ENCODE measurements at regions not wholly inside any gene's neighbourhood (a gene's known extent, or its start where the extent isn't known, plus 50 kb on each side); places are given as distances from the start of the nearest gene placed in this dataset.

GRCh38 chr18:78208461-78208860, 771.2 kb upstream of the SALL3 start:
- peaks cover 0 to under 1% of the 10 kb centered on the region in 2 donors for H3K4me1 ChIP-seq (ENCODE audit: control insufficient read depth in 2 of 2, insufficient read depth in 2 of 2, low read length in 1 of 2)
- H3K4me3 ChIP-seq (ENCODE audit: low read depth in 1 of 2, low read length in 2 of 2), result no peak overlapping the region
- H3K27ac ChIP-seq (ENCODE audit: low read depth in 2 of 2, low read length in 1 of 2), result no peak overlapping the region
- H3K36me3 ChIP-seq (ENCODE audit: control insufficient read depth in 2 of 2, insufficient read depth in 2 of 2, low read length in 1 of 2), result no peaks in the 10 kb centered on the region
- WGBS, 2 donors, result 53 to 63% methylated on average over 2 of the region's 2 CpGs
- no peaks in the 10 kb centered on the region for H3K27me3 ChIP-seq (ENCODE audit: control insufficient read depth in 1 of 2, insufficient read depth in 2 of 2, low read length in 2 of 2)
- no peaks in the 10 kb centered on the region for H3K9me3 ChIP-seq (ENCODE audit: control insufficient read depth in 2 of 2, insufficient read depth in 1 of 2, low read depth in 1 of 2, low read length in 1 of 2)

DNA sequence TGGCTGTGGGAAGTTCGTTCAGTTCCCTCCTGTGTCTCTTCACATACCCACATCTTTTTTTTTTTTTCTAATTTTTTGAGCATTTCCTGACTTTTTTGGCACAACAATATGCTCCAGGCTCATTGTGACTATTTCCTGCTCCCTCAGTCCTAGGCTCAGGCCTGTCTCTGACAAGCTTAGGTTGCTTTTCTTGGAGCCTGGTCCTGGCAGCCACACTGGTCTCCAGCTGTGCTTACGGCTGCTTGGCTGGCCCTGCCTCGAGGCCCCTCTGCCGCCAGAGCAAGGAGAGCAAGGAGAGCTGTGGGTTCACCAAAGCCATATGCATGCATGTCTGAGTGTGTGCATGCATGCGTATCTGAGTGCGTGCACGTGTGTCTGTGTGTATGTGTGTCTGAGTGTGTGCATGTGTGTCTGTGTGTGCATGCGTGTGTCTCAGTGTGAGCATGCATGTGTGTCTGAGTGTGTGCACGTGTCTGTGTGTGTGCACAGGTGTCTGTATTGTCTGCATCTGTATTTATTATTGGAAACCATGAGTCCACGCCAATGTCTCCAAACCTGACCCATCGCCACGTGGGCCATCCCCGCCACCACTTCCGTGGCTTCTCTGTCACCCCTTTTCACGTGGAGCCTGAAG, 766.1 kb upstream of the SALL3 start:
- H3K4me3 ChIP-seq (ENCODE audit: low read depth in 1 of 2, low read length in 2 of 2), result no peak overlapping the region
- peaks cover 0 to 2% of the 10 kb centered on the region in 2 donors for H3K4me1 ChIP-seq (ENCODE audit: control insufficient read depth in 2 of 2, insufficient read depth in 2 of 2, low read length in 1 of 2)
- H3K27ac ChIP-seq (ENCODE audit: low read depth in 2 of 2, low read length in 1 of 2), result no peak overlapping the region
- no peaks in the 10 kb centered on the region for H3K36me3 ChIP-seq (ENCODE audit: control insufficient read depth in 2 of 2, insufficient read depth in 2 of 2, low read length in 1 of 2)
- 65 to 74% methylated on average over 15 of the region's 15 CpGs for WGBS, 2 donors
- H3K27me3 ChIP-seq (ENCODE audit: control insufficient read depth in 1 of 2, insufficient read depth in 2 of 2, low read length in 2 of 2), result no peaks in the 10 kb centered on the region
- H3K9me3 ChIP-seq (ENCODE audit: control insufficient read depth in 2 of 2, insufficient read depth in 1 of 2, low read depth in 1 of 2, low read length in 1 of 2), result no peaks in the 10 kb centered on the region

- no peaks in the 10 kb centered on the region for H3K9me3 ChIP-seq (ENCODE audit: control insufficient read depth in 2 of 2, insufficient read depth in 1 of 2, low read depth in 1 of 2, low read length in 1 of 2)
- no peak overlapping the region for H3K27ac ChIP-seq (ENCODE audit: low read depth in 2 of 2, low read length in 1 of 2)
- 58 to 59% methylated on average over 10 of the region's 10 CpGs for WGBS, 2 donors
- H3K27me3 ChIP-seq (ENCODE audit: control insufficient read depth in 1 of 2, insufficient read depth in 2 of 2, low read length in 2 of 2), result no peaks in the 10 kb centered on the region
- H3K4me1 ChIP-seq (ENCODE audit: control insufficient read depth in 2 of 2, insufficient read depth in 2 of 2, low read length in 1 of 2), result no peaks in the 10 kb centered on the region
- no peaks in the 10 kb centered on the region for H3K36me3 ChIP-seq (ENCODE audit: control insufficient read depth in 2 of 2, insufficient read depth in 2 of 2, low read length in 1 of 2)
- no peak overlapping the region for H3K4me3 ChIP-seq (ENCODE audit: low read depth in 1 of 2, low read length in 2 of 2)
Measured at GRCh38 chr18:78221496-78221895, 758.1 kb upstream of the SALL3 start.

DNA sequence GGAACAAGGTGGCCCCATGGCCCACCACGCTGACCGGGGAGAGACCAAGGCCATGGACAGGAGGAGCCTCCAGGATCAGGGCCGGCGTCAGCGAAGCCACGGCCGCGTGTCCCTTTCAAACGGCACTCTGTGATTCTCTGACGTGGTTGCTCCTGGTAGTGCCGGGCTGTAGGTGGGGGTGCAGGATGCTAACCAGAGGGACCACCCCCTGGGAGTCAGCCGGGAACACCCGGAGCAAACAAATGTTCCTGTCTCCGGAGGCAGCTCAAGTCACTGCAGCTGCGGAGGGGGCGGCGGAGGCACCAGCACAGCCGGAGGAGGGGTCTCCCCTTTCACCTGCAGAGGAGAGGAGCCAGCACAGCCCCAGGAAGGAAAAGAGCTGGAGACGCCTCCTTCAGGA, 750.6 kb upstream of the SALL3 start:
- Histone ChIP-seq H3K36me3 (ENCODE audit: control insufficient read depth in 2 of 2, insufficient read depth in 2 of 2, low read length in 1 of 2) (no peaks in the 10 kb centered on the region), H3K4me1 (ENCODE audit: control insufficient read depth in 2 of 2, insufficient read depth in 2 of 2, low read length in 1 of 2) (peaks cover 0 to 2% of the 10 kb centered on the region in 2 donors), H3K9me3 (ENCODE audit: control insufficient read depth in 2 of 2, insufficient read depth in 1 of 2, low read depth in 1 of 2, low read length in 1 of 2) (peaks cover 0 to 3% of the 10 kb centered on the region in 2 donors), H3K27me3 (ENCODE audit: control insufficient read depth in 1 of 2, insufficient read depth in 2 of 2, low read length in 2 of 2) (peaks cover 0 to 2% of the 10 kb centered on the region in 2 donors), H3K27ac (ENCODE audit: low read depth in 2 of 2, low read length in 1 of 2) (no peak overlapping the region), H3K4me3 (ENCODE audit: low read depth in 1 of 2, low read length in 2 of 2) (no peak overlapping the region)
- 70 to 82% methylated on average over 19 of the region's 19 CpGs for WGBS, 2 donors

GRCh38 chr18:78230911-78231310, 748.7 kb upstream of the SALL3 start:
- peaks cover 0 to 2% of the 10 kb centered on the region in 2 donors for H3K4me1 ChIP-seq (ENCODE audit: control insufficient read depth in 2 of 2, insufficient read depth in 2 of 2, low read length in 1 of 2)
- H3K27ac ChIP-seq (ENCODE audit: low read depth in 2 of 2, low read length in 1 of 2), result no peak overlapping the region
- H3K36me3 ChIP-seq (ENCODE audit: control insufficient read depth in 2 of 2, insufficient read depth in 2 of 2, low read length in 1 of 2), result no peaks in the 10 kb centered on the region
- peaks cover 0 to 2% of the 10 kb centered on the region in 2 donors for H3K27me3 ChIP-seq (ENCODE audit: control insufficient read depth in 1 of 2, insufficient read depth in 2 of 2, low read length in 2 of 2)
- no peak overlapping the region for H3K4me3 ChIP-seq (ENCODE audit: low read depth in 1 of 2, low read length in 2 of 2)
- peaks cover 0 to 3% of the 10 kb centered on the region in 2 donors for H3K9me3 ChIP-seq (ENCODE audit: control insufficient read depth in 2 of 2, insufficient read depth in 1 of 2, low read depth in 1 of 2, low read length in 1 of 2)
- WGBS, 2 donors, result 59 to 64% methylated on average over 4 of the region's 4 CpGs

DNA sequence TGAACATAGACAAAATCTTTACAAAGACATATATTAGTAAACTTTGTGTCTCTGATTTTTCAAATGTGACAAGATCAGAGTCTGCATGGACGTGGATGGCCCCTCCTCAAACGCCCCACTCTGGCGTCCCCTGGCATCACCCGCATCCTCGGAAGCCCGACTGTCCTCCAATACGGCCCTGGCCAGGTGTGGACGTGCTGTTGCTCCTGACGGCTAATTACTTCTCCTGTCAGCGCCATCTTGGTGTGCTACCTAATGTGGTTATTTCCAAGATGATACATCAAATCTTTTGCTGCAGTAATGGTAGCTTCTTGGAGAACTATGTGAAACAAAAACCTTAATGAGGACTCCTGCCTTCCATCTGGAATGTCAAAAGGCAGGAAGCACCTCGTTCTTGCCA, 747.4 kb upstream of the SALL3 start:
- peaks cover 0 to 2% of the 10 kb centered on the region in 2 donors for H3K27me3 ChIP-seq (ENCODE audit: control insufficient read depth in 1 of 2, insufficient read depth in 2 of 2, low read length in 2 of 2)
- WGBS, 2 donors, result 78 to 80% methylated on average over 11 of the region's 11 CpGs
- H3K4me1 ChIP-seq (ENCODE audit: control insufficient read depth in 2 of 2, insufficient read depth in 2 of 2, low read length in 1 of 2), result peaks cover 0 to 2% of the 10 kb centered on the region in 2 donors
- H3K9me3 ChIP-seq (ENCODE audit: control insufficient read depth in 2 of 2, insufficient read depth in 1 of 2, low read depth in 1 of 2, low read length in 1 of 2), result peaks cover 0 to 3% of the 10 kb centered on the region in 2 donors
- no peak overlapping the region for H3K27ac ChIP-seq (ENCODE audit: low read depth in 2 of 2, low read length in 1 of 2)
- H3K36me3 ChIP-seq (ENCODE audit: control insufficient read depth in 2 of 2, insufficient read depth in 2 of 2, low read length in 1 of 2), result no peaks in the 10 kb centered on the region
- H3K4me3 ChIP-seq (ENCODE audit: low read depth in 1 of 2, low read length in 2 of 2), result no peak overlapping the region

GRCh38 chr18:78237864-78238263, 741.8 kb upstream of the SALL3 start:
- no peaks in the 10 kb centered on the region for H3K36me3 ChIP-seq (ENCODE audit: control insufficient read depth in 2 of 2, insufficient read depth in 2 of 2, low read length in 1 of 2)
- WGBS, 2 donors, result 95 to 97% methylated on average over 12 of the region's 12 CpGs
- H3K27me3 ChIP-seq (ENCODE audit: control insufficient read depth in 1 of 2, insufficient read depth in 2 of 2, low read length in 2 of 2), result no peaks in the 10 kb centered on the region
- no peak overlapping the region for H3K27ac ChIP-seq (ENCODE audit: low read depth in 2 of 2, low read length in 1 of 2)
- H3K4me3 ChIP-seq (ENCODE audit: low read depth in 1 of 2, low read length in 2 of 2), result no peak overlapping the region
- peaks cover 0 to 15% of the 10 kb centered on the region in 2 donors for H3K4me1 ChIP-seq (ENCODE audit: control insufficient read depth in 2 of 2, insufficient read depth in 2 of 2, low read length in 1 of 2)
- H3K9me3 ChIP-seq (ENCODE audit: control insufficient read depth in 2 of 2, insufficient read depth in 1 of 2, low read depth in 1 of 2, low read length in 1 of 2), result no peaks in the 10 kb centered on the region

DNA sequence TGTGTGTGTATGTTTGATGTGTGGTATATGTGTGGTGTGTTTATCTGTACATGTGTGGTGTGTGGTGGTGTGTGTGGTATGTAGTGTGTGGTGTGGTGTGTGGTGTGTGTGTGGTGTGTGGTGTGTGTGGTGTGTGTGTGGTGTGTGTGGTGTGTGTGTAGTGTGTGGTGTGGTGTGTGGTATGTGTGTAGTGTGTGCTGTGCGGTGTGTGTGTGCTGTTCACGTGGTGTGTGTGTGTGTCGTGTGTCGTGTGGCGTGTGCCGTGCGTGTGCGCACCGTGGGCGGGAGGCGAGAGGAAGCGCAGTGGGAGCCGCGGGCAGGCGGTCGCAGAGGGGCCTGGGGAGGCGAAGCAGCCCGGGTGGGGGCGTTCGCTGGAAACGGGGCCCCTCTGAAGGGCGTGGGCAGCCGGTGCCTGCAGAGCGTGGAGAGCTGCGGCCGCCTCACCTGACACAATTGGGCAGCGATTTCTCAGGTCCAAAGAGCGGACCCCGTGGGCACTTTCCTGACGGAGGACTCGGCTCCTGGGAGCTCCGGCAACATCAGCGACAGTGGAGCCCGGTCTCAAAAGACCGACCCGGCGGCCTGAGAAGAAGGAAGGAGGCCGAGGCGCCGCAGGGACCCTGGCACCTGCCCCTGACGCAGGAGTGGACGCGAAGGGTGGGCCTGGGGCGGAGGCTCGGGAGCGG, 741.1 kb upstream of the SALL3 start:
- H3K36me3 ChIP-seq (ENCODE audit: control insufficient read depth in 2 of 2, insufficient read depth in 2 of 2, low read length in 1 of 2), result no peaks in the 10 kb centered on the region
- no peak overlapping the region for H3K4me3 ChIP-seq (ENCODE audit: low read depth in 1 of 2, low read length in 2 of 2)
- H3K27me3 ChIP-seq (ENCODE audit: control insufficient read depth in 1 of 2, insufficient read depth in 2 of 2, low read length in 2 of 2), result no peaks in the 10 kb centered on the region
- WGBS, 2 donors, result 90 to 91% methylated on average over 43 to 46 of the region's 46 CpGs
- no peak overlapping the region for H3K27ac ChIP-seq (ENCODE audit: low read depth in 2 of 2, low read length in 1 of 2)
- no peaks in the 10 kb centered on the region for H3K9me3 ChIP-seq (ENCODE audit: control insufficient read depth in 2 of 2, insufficient read depth in 1 of 2, low read depth in 1 of 2, low read length in 1 of 2)
- H3K4me1 ChIP-seq (ENCODE audit: control insufficient read depth in 2 of 2, insufficient read depth in 2 of 2, low read length in 1 of 2), result peaks cover 0 to 15% of the 10 kb centered on the region in 2 donors

DNA sequence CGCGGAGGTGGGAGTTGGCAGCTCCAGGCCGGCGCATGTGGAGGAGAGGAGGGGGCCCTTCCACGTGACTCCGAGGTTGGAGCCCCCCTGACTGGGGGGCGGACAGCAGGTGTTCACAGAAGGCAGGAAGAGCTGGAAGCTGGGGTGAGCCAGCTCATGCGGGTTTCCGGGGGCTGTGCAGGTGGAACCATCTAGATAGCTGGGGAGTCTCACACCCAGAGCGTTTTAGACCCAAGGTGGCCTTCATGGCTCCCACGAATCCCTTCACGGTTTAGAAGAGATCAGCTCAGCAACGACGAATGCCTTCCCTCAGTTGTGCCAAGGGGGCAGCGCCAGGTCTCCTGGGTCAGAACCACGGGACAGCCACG, 740.5 kb upstream of the SALL3 start:
- H3K27me3 ChIP-seq (ENCODE audit: control insufficient read depth in 1 of 2, insufficient read depth in 2 of 2, low read length in 2 of 2), result no peaks in the 10 kb centered on the region
- H3K27ac ChIP-seq (ENCODE audit: low read depth in 2 of 2, low read length in 1 of 2), result no peak overlapping the region
- H3K4me1 ChIP-seq (ENCODE audit: control insufficient read depth in 2 of 2, insufficient read depth in 2 of 2, low read length in 1 of 2), result peaks cover 0 to 15% of the 10 kb centered on the region in 2 donors
- H3K36me3 ChIP-seq (ENCODE audit: control insufficient read depth in 2 of 2, insufficient read depth in 2 of 2, low read length in 1 of 2), result no peaks in the 10 kb centered on the region
- whole genome bisulfite sequencing, 2 donors, result 74 to 79% methylated on average over 15 to 17 of the region's 17 CpGs
- no peaks in the 10 kb centered on the region for H3K9me3 ChIP-seq (ENCODE audit: control insufficient read depth in 2 of 2, insufficient read depth in 1 of 2, low read depth in 1 of 2, low read length in 1 of 2)
- H3K4me3 ChIP-seq (ENCODE audit: low read depth in 1 of 2, low read length in 2 of 2), result no peak overlapping the region

DNA sequence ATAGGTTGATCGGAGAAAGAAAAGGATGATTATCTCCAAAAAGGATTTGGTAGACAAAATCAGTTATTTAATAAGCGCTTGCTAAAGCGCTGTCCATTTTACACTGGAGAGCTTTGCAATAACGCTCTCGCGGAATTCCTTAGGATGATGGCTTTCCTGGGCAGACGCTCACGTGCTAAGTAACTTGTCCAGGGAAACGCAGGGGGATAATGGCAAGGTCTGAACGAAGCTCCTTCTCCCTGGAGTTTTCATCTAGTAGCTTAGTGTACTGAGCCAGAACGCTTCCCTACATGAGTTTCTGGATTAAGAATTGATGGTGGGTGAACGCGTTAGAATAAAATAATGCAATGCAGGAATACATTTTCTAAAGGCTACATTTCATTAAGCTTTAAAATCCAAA, 739.5 kb upstream of the SALL3 start:
- Histone ChIP-seq H3K27ac (ENCODE audit: low read depth in 2 of 2, low read length in 1 of 2) (no peak overlapping the region), H3K4me1 (ENCODE audit: control insufficient read depth in 2 of 2, insufficient read depth in 2 of 2, low read length in 1 of 2) (peaks cover 0 to 15% of the 10 kb centered on the region in 2 donors), H3K4me3 (ENCODE audit: low read depth in 1 of 2, low read length in 2 of 2) (no peak overlapping the region), H3K36me3 (ENCODE audit: control insufficient read depth in 2 of 2, insufficient read depth in 2 of 2, low read length in 1 of 2) (no peaks in the 10 kb centered on the region), H3K9me3 (ENCODE audit: control insufficient read depth in 2 of 2, insufficient read depth in 1 of 2, low read depth in 1 of 2, low read length in 1 of 2) (no peaks in the 10 kb centered on the region), H3K27me3 (ENCODE audit: control insufficient read depth in 1 of 2, insufficient read depth in 2 of 2, low read length in 2 of 2) (no peaks in the 10 kb centered on the region)
- WGBS, 2 donors, result 80 to 83% methylated on average over 13 of the region's 13 CpGs
